ENCODE measurements at regions not wholly inside any gene's neighbourhood (a gene's known extent, or its start where the extent isn't known, plus 50 kb on each side); places are given as distances from the start of the nearest gene placed in this dataset.

- no peak for TF ChIP-seq POLR2A (IDR thresholded peaks at IDR 0.05; ENCODE audit: low read depth, low read length)
- DNase-seq (ENCODE audit: insufficient read length, low spot score) (no peak), FAIRE-seq (no peak)
These were observed 115.7 kb downstream of the SPATA31D1 start for GRCh38 chr9:82104252-82104651.

GRCh38 chr9:82105729-82106128 is 117.2 kb downstream of the SPATA31D1 start:
- no peak for TF ChIP-seq POLR2A (IDR thresholded peaks at IDR 0.05; ENCODE audit: low read depth, low read length)
- FAIRE-seq (peak; percentile 38), DNase-seq (ENCODE audit: insufficient read length, low spot score) (no peak)

- FAIRE-seq: no peak
- no peak for TF ChIP-seq POLR2A (IDR thresholded peaks at IDR 0.05; ENCODE audit: low read depth, low read length)
- no peak for DNase-seq (ENCODE audit: insufficient read length, low spot score)
These were observed 118.0 kb downstream of the SPATA31D1 start for GRCh38 chr9:82106536-82106935.

- DNase-seq (ENCODE audit: insufficient read length, low spot score) (no peak), FAIRE-seq (no peak)
- TF ChIP-seq POLR2A (IDR thresholded peaks at IDR 0.05; ENCODE audit: low read depth, low read length): no peak
These were observed 119.9 kb downstream of the SPATA31D1 start for GRCh38 chr9:82108474-82108873.

GRCh38 chr9:82108941-82109340 is 120.4 kb downstream of the SPATA31D1 start:
- no peak for DNase-seq (ENCODE audit: insufficient read length, low spot score)
- peak; percentile 15 for FAIRE-seq
- no peak for TF ChIP-seq POLR2A (IDR thresholded peaks at IDR 0.05; ENCODE audit: low read depth, low read length)

- FAIRE-seq: no peak
These were observed 121.1 kb downstream of the SPATA31D1 start for GRCh38 chr9:82109626-82110025.

GRCh38 chr9:82110881-82111280 is 122.3 kb downstream of the SPATA31D1 start:
- no peak for TF ChIP-seq POLR2A (IDR thresholded peaks at IDR 0.05; ENCODE audit: low read depth, low read length)
- FAIRE-seq: no peak
- no peak for DNase-seq (ENCODE audit: insufficient read length, low spot score)

More at GRCh38 chr9:82109626-82110025, 121.1 kb downstream of the SPATA31D1 start:
- DNase-seq (ENCODE audit: insufficient read length, low spot score): no peak
- no peak for TF ChIP-seq POLR2A (IDR thresholded peaks at IDR 0.05; ENCODE audit: low read depth, low read length)

- DNase-seq (ENCODE audit: insufficient read length, low spot score): no peak
- TF ChIP-seq POLR2A (IDR thresholded peaks at IDR 0.05; ENCODE audit: low read depth, low read length): no peak
- no peak for FAIRE-seq
These were observed 126.8 kb downstream of the SPATA31D1 start for GRCh38 chr9:82115331-82115730.

GRCh38 chr9:82115900-82116299 is 127.3 kb downstream of the SPATA31D1 start:
- FAIRE-seq: no peak
- no peak for TF ChIP-seq POLR2A (IDR thresholded peaks at IDR 0.05; ENCODE audit: low read depth, low read length)
- DNase-seq (ENCODE audit: insufficient read length, low spot score): no peak

GRCh38 chr9:82116556-82116955 is 128.0 kb downstream of the SPATA31D1 start:
- no peak for FAIRE-seq
- TF ChIP-seq POLR2A (IDR thresholded peaks at IDR 0.05; ENCODE audit: low read depth, low read length): no peak
- no peak for DNase-seq (ENCODE audit: insufficient read length, low spot score)

- TF ChIP-seq POLR2A (IDR thresholded peaks at IDR 0.05; ENCODE audit: low read depth, low read length): no peak
- FAIRE-seq: no peak
These were observed 128.6 kb downstream of the SPATA31D1 start for GRCh38 chr9:82117026-82117811.

GRCh38 chr9:82122731-82123130 is 134.2 kb downstream of the SPATA31D1 start:
- no peak for TF ChIP-seq POLR2A (IDR thresholded peaks at IDR 0.05; ENCODE audit: low read depth, low read length)
- DNase-seq (ENCODE audit: insufficient read length, low spot score) (no peak), FAIRE-seq (no peak)

More at GRCh38 chr9:82117026-82117811, 128.6 kb downstream of the SPATA31D1 start:
- no peak for DNase-seq (ENCODE audit: insufficient read length, low spot score)

GRCh38 chr9:82124090-82124489 is 135.5 kb downstream of the SPATA31D1 start:
- no peak for TF ChIP-seq POLR2A (IDR thresholded peaks at IDR 0.05; ENCODE audit: low read depth, low read length)
- DNase-seq (ENCODE audit: insufficient read length, low spot score) (peak; percentile 61), FAIRE-seq (peak; percentile 97)

GRCh38 chr9:82126256-82126655 is 137.7 kb downstream of the SPATA31D1 start:
- no peak for FAIRE-seq
- no peak for TF ChIP-seq POLR2A (IDR thresholded peaks at IDR 0.05; ENCODE audit: low read depth, low read length)
- DNase-seq (ENCODE audit: insufficient read length, low spot score): no peak

GRCh38 chr9:82127465-82127864 is 138.9 kb downstream of the SPATA31D1 start:
- DNase-seq (ENCODE audit: insufficient read length, low spot score): no peak
- FAIRE-seq: no peak
- no peak for TF ChIP-seq POLR2A (IDR thresholded peaks at IDR 0.05; ENCODE audit: low read depth, low read length)

Data from H54 (cell line).